Sigmoid colon (tissue), 6 donors: ENCODE measurements at regions not wholly inside any gene's neighbourhood (a gene's known extent, or its start where the extent isn't known, plus 50 kb on each side); places are given as distances from the start of the nearest gene placed in this dataset.

Experiments used
- DNase-seq: peaks from one replicate; pipeline ENCODE4 v3.0.0-alpha.2; 2019
- H3K27ac ChIP-seq, 4 donors: fragments of 200-600 bp; sonication (generic); one replicate each; pipeline ENCODE4 v1.5.1; 2016 to 2019; ENCODE audit warnings: mild to moderate bottlenecking in 1 of 4
- H3K27me3 ChIP-seq, 3 donors: fragments of 200-600 bp; sonication (generic); one replicate each; pipeline ENCODE4 v1.5.1; 2019; ENCODE audit warnings: mild to moderate bottlenecking in 1 of 3
- H3K36me3 ChIP-seq, 4 donors: fragments of 200-600 bp; sonication (generic); one replicate each; pipeline ENCODE4 v1.5.1; 2016 to 2019
- H3K4me1 ChIP-seq, 4 donors: fragments of 200-600 bp; sonication (generic); one replicate each; pipeline ENCODE4 v1.5.1; 2017 to 2019
- H3K4me3 ChIP-seq, 4 donors: fragments of 200-600 bp; sonication (generic); one replicate each; pipeline ENCODE4 v1.5.1; 2017 to 2019; ENCODE audit warnings: mild to moderate bottlenecking in 2 of 4, moderate library complexity in 1 of 4
- H3K9me3 ChIP-seq, 4 donors: fragments of 200-600 bp in 3 of 4; sonication (generic) in 3 of 4; one replicate each; pipeline versions ENCODE4 v1.5.1 to v1.6.1; 2013 to 2019
- CTCF ChIP-seq, 4 experiments: fragments of 450-650 bp in 3 of 4; fragments of 200-600 bp in 1 of 4; IDR thresholded peaks; one replicate each; pipeline ENCODE4 v1.5.1; 2016 to 2019; ENCODE audit warnings: antibody characterized with exemption in 4 of 4, mild to moderate bottlenecking in 3 of 4, moderate library complexity in 2 of 4
- EP300 ChIP-seq, 4 donors: sonication (generic); formaldehyde crosslinking; IDR thresholded peaks; one replicate each; pipeline ENCODE4 v1.6.1; 2017; ENCODE audit warnings: antibody characterized with exemption in 4 of 4
- POLR2A ChIP-seq, 2 donors: fragments of 450-650 bp; IDR thresholded peaks; one replicate each; pipeline ENCODE4 v1.6.1; 2016; ENCODE audit warnings: antibody characterized with exemption in 2 of 2, mild to moderate bottlenecking in 2 of 2, moderate library complexity in 2 of 2
- POLR2AphosphoS5 ChIP-seq, 4 donors: sonication (generic); formaldehyde crosslinking; IDR thresholded peaks; one replicate each; pipeline ENCODE4 v1.6.1; 2017; ENCODE audit warnings: antibody characterized with exemption in 4 of 4
- WGBS, 2 donors: extraction: QIAGEN DNeasy Blood & Tissue Kit; methylation state at CpG; one replicate each; pipeline ENCODE4 v1.1.7; 2013; 5-methylcytosine and 5-hydroxymethylcytosine counted together
- intact Hi-C: fragments of 100-400 bp; cut with DNase I; formaldehyde crosslinking; loops from one replicate; pipeline ENCODE4 v1.15.1; 2023
- donor health status: healthy with polysubstance abuse.
- donor health status: healthy.

- no peaks in the 10 kb centered on the region for H3K36me3 ChIP-seq
- intact Hi-C loops = no loop called here
- H3K4me3 ChIP-seq = no peak overlapping the region
- no peaks in the 10 kb centered on the region for H3K9me3 ChIP-seq
- H3K4me1 ChIP-seq = no peaks in the 10 kb centered on the region
- no peak overlapping the region for H3K27ac ChIP-seq
- TF ChIP-seq POLR2AphosphoS5 (IDR thresholded peaks at IDR 0.05) (no peak), POLR2A (IDR thresholded peaks at IDR 0.05) (no peak), CTCF (IDR thresholded peaks at IDR 0.05) (no peak), EP300 (IDR thresholded peaks at IDR 0.05) (no peak)
- no peak for DNase-seq
- no peaks in the 10 kb centered on the region for H3K27me3 ChIP-seq
- 91 to 95% methylated on average over 1 of the region's 1 CpG for WGBS, 2 donors
Measured at GRCh38 chr2:186330050-186330449, 156.0 kb upstream of the ZC3H15 start.

GRCh38 chr2:186339716-186340115, 146.3 kb upstream of the ZC3H15 start:
- DNase-seq = no peak
- Histone ChIP-seq H3K27ac (no peak overlapping the region), H3K9me3 (no peaks in the 10 kb centered on the region), H3K36me3 (no peaks in the 10 kb centered on the region), H3K4me3 (no peak overlapping the region), H3K27me3 (no peaks in the 10 kb centered on the region), H3K4me1 (no peaks in the 10 kb centered on the region)
- TF ChIP-seq POLR2AphosphoS5 (IDR thresholded peaks at IDR 0.05) (no peak), CTCF (IDR thresholded peaks at IDR 0.05) (no peak), POLR2A (IDR thresholded peaks at IDR 0.05) (no peak), EP300 (IDR thresholded peaks at IDR 0.05) (no peak)
- intact Hi-C loops = no loop called here
- 89 to 94% methylated on average over 1 of the region's 1 CpG for WGBS, 2 donors

GRCh38 chr2:186342029-186342428, 144.0 kb upstream of the ZC3H15 start:
- H3K4me1 ChIP-seq = peaks cover 0 to 15% (median 1%) of the 10 kb centered on the region in 4 donors
- no peaks in the 10 kb centered on the region for H3K27me3 ChIP-seq
- H3K36me3 ChIP-seq = no peaks in the 10 kb centered on the region
- H3K27ac ChIP-seq = no peak overlapping the region
- TF ChIP-seq EP300 (IDR thresholded peaks at IDR 0.05) (no peak), CTCF (IDR thresholded peaks at IDR 0.05) (no peak), POLR2AphosphoS5 (IDR thresholded peaks at IDR 0.05) (no peak), POLR2A (IDR thresholded peaks at IDR 0.05) (no peak)
- H3K4me3 ChIP-seq = no peak overlapping the region
- 97 to 98% methylated on average over 1 of the region's 1 CpG for WGBS, 2 donors
- H3K9me3 ChIP-seq = no peaks in the 10 kb centered on the region
- no peak for DNase-seq
- intact Hi-C loops = no loop called here

GRCh38 chr2:186345745-186346144, 140.3 kb upstream of the ZC3H15 start:
- no peak for TF ChIP-seq POLR2A (IDR thresholded peaks at IDR 0.05)
- TF ChIP-seq CTCF (IDR thresholded peaks at IDR 0.05) = no peak
- TF ChIP-seq POLR2AphosphoS5 (IDR thresholded peaks at IDR 0.05) = no peak
- no peak for TF ChIP-seq EP300 (IDR thresholded peaks at IDR 0.05)
- Histone ChIP-seq H3K27me3 (no peaks in the 10 kb centered on the region), H3K27ac (no peak overlapping the region), H3K4me3 (no peak overlapping the region), H3K9me3 (no peaks in the 10 kb centered on the region), H3K36me3 (no peaks in the 10 kb centered on the region), H3K4me1 (peaks cover 0 to 44% (median 12%) of the 10 kb centered on the region in 4 donors)
- intact Hi-C loops = no loop called here
- DNase-seq = no peak
- WGBS, 2 donors = 45 to 54% methylated on average over 5 of the region's 5 CpGs

- TF ChIP-seq POLR2A (IDR thresholded peaks at IDR 0.05) = no peak
- TF ChIP-seq POLR2AphosphoS5 (IDR thresholded peaks at IDR 0.05) = no peak
- no peak for TF ChIP-seq EP300 (IDR thresholded peaks at IDR 0.05)
- TF ChIP-seq CTCF (IDR thresholded peaks at IDR 0.05) = no peak
- Histone ChIP-seq H3K27ac (no peak overlapping the region), H3K9me3 (no peaks in the 10 kb centered on the region), H3K36me3 (no peaks in the 10 kb centered on the region), H3K4me1 (peaks cover 0 to 44% (median 12%) of the 10 kb centered on the region in 4 donors), H3K27me3 (no peaks in the 10 kb centered on the region), H3K4me3 (no peak overlapping the region)
- DNase-seq = no peak
- intact Hi-C loops = no loop called here
Measured at GRCh38 chr2:186346216-186346615, 139.8 kb upstream of the ZC3H15 start.
